OCI-LY1 (cell line): ENCODE measurements at regions not wholly inside any gene's neighbourhood (a gene's known extent, or its start where the extent isn't known, plus 50 kb on each side); places are given as distances from the start of the nearest gene placed in this dataset.

Experiments used
- EZH2 ChIP-seq: fragments of 200-600 bp; sonication (generic), shearing (Covaris generic); IDR thresholded peaks from 2 replicates; pipeline ENCODE4 v1.8.0; 2017; ENCODE audit warnings: borderline replicate concordance, mixed run types, mild to moderate bottlenecking, antibody characterized with exemption, low read length, moderate library complexity, mixed read lengths
- TF ChIP-seq, protein P1 (sequence below): fragments of 200-600 bp; sonication (generic), shearing (Covaris generic); IDR thresholded peaks from 2 replicates; pipeline ENCODE4 v1.5.1; 2017; ENCODE audit warnings: mild to moderate bottlenecking, antibody characterized with exemption, low read length, moderate library complexity, mixed read lengths

DNA sequence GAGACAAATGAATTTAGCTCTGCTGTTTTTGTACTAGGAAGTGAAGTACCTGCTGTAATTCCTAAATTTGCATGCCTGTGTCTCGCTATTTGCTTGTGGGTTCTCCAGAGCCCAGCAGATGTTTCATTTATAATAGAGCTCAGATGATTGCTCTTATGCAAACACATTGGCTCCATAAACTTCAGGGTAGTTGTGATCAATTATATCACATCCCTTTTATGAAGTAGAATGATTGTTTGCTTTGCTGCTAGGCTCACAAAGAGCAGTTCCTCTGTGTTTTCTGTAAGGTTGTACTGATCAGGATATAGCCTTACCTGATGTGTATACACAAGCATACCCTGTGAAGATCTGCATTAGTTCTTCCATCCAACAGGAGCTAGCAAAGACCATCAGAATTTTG is 64.1 kb downstream of the C11orf87 start:
- no peak for TF ChIP-seq EZH2
- TF ChIP-seq, protein P1, sequence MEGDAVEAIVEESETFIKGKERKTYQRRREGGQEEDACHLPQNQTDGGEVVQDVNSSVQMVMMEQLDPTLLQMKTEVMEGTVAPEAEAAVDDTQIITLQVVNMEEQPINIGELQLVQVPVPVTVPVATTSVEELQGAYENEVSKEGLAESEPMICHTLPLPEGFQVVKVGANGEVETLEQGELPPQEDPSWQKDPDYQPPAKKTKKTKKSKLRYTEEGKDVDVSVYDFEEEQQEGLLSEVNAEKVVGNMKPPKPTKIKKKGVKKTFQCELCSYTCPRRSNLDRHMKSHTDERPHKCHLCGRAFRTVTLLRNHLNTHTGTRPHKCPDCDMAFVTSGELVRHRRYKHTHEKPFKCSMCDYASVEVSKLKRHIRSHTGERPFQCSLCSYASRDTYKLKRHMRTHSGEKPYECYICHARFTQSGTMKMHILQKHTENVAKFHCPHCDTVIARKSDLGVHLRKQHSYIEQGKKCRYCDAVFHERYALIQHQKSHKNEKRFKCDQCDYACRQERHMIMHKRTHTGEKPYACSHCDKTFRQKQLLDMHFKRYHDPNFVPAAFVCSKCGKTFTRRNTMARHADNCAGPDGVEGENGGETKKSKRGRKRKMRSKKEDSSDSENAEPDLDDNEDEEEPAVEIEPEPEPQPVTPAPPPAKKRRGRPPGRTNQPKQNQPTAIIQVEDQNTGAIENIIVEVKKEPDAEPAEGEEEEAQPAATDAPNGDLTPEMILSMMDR = no peak
